ENCODE measurements at regions not wholly inside any gene's neighbourhood (a gene's known extent, or its start where the extent isn't known, plus 50 kb on each side); places are given as distances from the start of the nearest gene placed in this dataset.

DNA sequence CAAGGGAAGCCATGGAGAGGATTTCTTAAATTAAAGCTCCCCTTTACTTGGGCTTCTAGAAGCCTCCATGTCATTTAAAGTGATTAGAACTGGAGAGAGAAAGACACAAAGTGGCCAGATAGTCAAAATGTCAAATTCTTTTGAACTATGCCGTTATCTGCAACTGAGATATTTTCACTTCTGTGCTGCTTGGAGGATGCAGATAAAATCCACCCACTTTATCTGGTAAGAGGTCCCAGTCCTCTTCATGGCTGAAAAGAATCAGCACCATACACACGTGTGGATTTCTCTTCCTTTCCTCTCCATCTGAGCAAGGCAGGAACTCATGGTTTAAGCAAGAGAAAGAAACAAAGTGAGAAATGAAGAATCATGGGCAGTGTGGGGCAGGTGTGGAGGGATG lies 276.9 kb upstream of the RUNX1 start:
- H3K4me1 ChIP-seq: no peaks in the 10 kb centered on the region
- no peaks in the 10 kb centered on the region for H3K36me3 ChIP-seq
- H3K27me3 ChIP-seq: no peaks in the 10 kb centered on the region
- no peak for DNase-seq
- TF ChIP-seq POLR2A (IDR thresholded peaks at IDR 0.05): no peak
- TF ChIP-seq, protein P1, sequence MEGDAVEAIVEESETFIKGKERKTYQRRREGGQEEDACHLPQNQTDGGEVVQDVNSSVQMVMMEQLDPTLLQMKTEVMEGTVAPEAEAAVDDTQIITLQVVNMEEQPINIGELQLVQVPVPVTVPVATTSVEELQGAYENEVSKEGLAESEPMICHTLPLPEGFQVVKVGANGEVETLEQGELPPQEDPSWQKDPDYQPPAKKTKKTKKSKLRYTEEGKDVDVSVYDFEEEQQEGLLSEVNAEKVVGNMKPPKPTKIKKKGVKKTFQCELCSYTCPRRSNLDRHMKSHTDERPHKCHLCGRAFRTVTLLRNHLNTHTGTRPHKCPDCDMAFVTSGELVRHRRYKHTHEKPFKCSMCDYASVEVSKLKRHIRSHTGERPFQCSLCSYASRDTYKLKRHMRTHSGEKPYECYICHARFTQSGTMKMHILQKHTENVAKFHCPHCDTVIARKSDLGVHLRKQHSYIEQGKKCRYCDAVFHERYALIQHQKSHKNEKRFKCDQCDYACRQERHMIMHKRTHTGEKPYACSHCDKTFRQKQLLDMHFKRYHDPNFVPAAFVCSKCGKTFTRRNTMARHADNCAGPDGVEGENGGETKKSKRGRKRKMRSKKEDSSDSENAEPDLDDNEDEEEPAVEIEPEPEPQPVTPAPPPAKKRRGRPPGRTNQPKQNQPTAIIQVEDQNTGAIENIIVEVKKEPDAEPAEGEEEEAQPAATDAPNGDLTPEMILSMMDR (IDR thresholded peaks at IDR 0.05): no peak
- no peaks in the 10 kb centered on the region for H3K9me3 ChIP-seq
- H3K27ac ChIP-seq: no peak overlapping the region
- no peak overlapping the region for H3K4me3 ChIP-seq

DNA sequence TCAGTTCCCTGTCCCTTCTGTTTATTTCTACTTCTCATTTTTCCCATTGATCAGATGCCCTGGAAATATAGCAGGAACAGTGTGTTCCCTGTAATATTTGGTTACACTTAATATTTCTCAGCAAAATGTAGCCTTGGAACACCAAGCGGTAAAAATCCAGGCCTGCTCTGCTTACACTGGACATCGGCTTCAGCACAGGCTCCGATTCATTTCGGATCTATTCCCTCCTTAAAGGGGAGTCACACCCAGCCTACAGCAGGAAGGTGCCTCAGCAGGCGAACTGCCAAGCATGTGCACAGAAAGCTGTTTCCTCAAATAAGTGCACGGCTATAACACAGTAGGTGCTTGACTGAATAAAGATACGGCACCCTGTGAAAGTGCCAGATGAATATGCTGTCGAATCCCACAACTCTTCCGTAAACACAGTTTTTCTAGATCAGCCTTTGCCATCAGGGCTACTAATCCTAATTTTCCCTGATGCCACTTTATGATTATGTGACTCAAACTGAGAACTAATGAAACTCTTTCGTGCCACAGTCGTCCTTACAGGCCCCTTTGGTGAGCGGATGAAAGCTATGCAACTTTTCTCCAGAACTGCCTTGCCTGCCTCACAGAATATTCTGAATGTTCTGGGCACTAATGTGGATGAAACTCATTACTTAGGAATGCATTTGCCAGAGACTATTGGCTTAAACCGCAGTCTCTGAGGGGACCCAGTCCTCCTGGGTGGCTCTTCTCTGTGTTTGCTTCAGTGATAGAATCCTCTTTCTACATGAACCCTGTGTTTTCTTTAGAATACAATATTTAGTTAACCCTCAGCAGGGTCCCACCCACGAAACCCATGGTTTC lies 275.5 kb upstream of the RUNX1 start:
- Histone ChIP-seq H3K4me1 (no peaks in the 10 kb centered on the region), H3K27ac (peak overlapping the region; percentile 1 to 72 (median 25)), H3K4me3 (no peak overlapping the region), H3K36me3 (no peaks in the 10 kb centered on the region), H3K9me3 (no peaks in the 10 kb centered on the region), H3K27me3 (no peaks in the 10 kb centered on the region)
- TF ChIP-seq, protein P1 (IDR thresholded peaks at IDR 0.05): no peak
- TF ChIP-seq POLR2A (IDR thresholded peaks at IDR 0.05): no peak
- no peak for DNase-seq

DNA sequence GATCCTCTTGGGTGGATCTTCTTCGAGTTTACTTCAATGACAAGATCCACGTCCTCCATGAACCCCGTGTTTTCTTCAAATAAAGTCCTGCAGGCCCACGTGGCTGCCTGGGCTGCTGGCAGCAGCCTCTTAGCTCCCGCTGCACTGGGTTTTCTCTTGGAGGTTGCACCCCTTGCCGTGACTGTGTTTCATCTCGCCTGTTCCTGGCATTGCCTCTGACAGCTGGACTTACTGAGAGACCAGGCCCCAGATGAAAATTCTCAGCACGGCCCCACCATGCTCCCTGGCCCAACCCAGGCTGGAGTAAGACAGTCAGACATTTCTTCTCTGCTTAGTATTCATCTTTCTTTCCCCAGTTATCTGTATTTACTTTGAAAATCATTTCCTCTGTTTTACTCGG lies 274.8 kb upstream of the RUNX1 start:
- Histone ChIP-seq H3K27me3 (no peaks in the 10 kb centered on the region), H3K36me3 (no peaks in the 10 kb centered on the region), H3K9me3 (no peaks in the 10 kb centered on the region), H3K4me1 (no peaks in the 10 kb centered on the region), H3K4me3 (no peak overlapping the region), H3K27ac (peak overlapping the region in 3 of 4 donors; percentile 10 to 72 (median 40))
- DNase-seq: no peak
- TF ChIP-seq POLR2A (IDR thresholded peaks at IDR 0.05): no peak
- TF ChIP-seq, protein P1 (IDR thresholded peaks at IDR 0.05): no peak

DNA sequence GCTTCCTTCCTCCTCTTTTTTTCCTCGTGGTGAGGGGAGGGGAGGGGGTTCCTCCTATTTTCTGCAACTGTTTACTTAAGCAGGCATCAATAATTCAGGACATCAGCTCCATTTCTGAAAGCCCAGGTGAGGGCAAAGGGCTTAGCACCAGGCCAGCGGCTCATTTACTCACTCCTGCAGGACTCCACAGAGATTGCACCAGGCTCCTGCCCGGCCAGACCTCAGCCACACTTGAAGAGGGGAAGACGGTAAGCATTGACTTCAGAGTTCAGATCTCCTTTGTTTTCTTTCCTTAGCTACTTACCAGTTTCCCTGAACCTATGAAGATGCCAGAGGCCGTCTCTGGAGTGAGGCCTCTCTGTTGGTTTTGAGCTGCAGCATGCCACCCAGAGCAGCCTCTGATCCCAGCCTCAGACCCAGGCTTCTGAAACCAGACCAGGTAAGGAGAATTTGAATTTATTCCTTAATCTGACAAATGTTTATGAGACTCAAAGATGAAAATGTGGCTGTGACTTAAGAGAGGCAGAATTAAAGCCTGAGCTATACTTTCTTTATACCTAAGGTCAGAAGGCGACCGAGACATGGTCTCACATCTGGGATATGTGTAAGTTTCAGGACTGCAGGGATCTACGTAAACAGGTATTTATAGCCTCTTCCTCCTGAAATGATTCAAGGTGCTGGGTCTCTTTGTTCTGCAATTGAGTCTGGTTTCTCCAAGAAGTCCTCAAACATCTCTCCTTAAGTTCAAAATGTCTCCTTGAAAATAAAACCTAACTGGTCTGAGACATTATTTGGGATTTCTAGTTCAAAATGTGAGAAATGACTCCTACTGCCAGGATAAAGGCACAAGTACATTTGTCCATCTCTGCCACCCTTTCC lies 272.5 kb upstream of the RUNX1 start:
- Histone ChIP-seq H3K4me1 (no peaks in the 10 kb centered on the region), H3K9me3 (no peaks in the 10 kb centered on the region), H3K4me3 (no peak overlapping the region), H3K27me3 (no peaks in the 10 kb centered on the region), H3K27ac (no peak overlapping the region), H3K36me3 (no peaks in the 10 kb centered on the region)
- no peak for DNase-seq
- TF ChIP-seq, protein P1 (IDR thresholded peaks at IDR 0.05): no peak
- no peak for TF ChIP-seq POLR2A (IDR thresholded peaks at IDR 0.05)

DNA sequence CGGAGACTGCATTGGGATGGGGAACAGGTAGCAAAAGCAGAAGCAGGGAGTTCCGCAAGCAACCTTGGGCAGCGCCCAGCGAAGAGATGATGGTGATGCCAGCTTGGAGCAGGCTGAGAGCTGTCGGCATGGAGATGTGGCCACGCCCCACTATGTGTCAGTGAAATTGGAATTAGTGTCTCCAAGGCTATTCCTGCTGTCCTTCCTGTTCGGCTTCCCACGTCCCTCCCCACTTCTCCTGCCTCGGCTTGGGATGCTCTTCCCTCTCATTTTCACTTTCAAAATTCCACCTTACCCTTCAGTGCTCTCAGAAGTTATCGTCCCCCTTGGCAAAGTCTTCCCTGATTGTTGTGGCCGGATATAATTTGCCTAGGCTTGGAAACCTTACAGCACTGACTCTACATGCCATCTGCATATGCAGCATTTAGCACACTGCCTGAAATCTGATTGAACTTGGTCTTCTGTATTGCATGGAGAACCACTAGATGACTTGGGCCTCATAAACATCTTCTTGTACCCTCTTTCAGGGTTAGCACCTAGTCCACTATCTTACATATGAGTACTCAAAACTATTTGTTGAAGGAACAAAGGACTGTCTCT lies 270.7 kb upstream of the RUNX1 start:
- Histone ChIP-seq H3K27me3 (no peaks in the 10 kb centered on the region), H3K9me3 (no peaks in the 10 kb centered on the region), H3K4me1 (no peaks in the 10 kb centered on the region), H3K27ac (no peak overlapping the region), H3K4me3 (no peak overlapping the region), H3K36me3 (no peaks in the 10 kb centered on the region)
- DNase-seq: no peak
- no peak for TF ChIP-seq POLR2A (IDR thresholded peaks at IDR 0.05)
- TF ChIP-seq, protein P1 (IDR thresholded peaks at IDR 0.05): no peak
